ENCODE measurements at regions not wholly inside any gene's neighbourhood (a gene's known extent, or its start where the extent isn't known, plus 50 kb on each side); places are given as distances from the start of the nearest gene placed in this dataset.

GRCh38 chr17:77435272-77436057 is 294.7 kb downstream of the SEC14L1 start:
- Histone ChIP-seq H3K27ac (peak overlapping the region; percentile 2; the same call in 1 of the 2 replicates), H3K36me3 (no peaks in the 10 kb centered on the region), H3K4me1 (peaks cover 80% of the 10 kb centered on the region), H3K27me3 (no peaks in the 10 kb centered on the region), H3K9me3 (replicated peaks) (no peaks in the 10 kb centered on the region), H3K4me3 (no peak overlapping the region)
- DNase-seq, result no peak

GRCh38 chr17:77436058-77436442 is 295.3 kb downstream of the SEC14L1 start:
- peak; percentile 96 to 98 for DNase-seq
- Histone ChIP-seq H3K4me1 (peaks cover 86% of the 10 kb centered on the region), H3K36me3 (no peaks in the 10 kb centered on the region), H3K27me3 (no peaks in the 10 kb centered on the region), H3K9me3 (replicated peaks) (no peaks in the 10 kb centered on the region), H3K4me3 (no peak overlapping the region), H3K27ac (peak overlapping the region; percentile 2; the same call in 1 of the 2 replicates)

- H3K36me3 ChIP-seq, result no peaks in the 10 kb centered on the region
- no peaks in the 10 kb centered on the region for H3K27me3 ChIP-seq
- peak overlapping the region; percentile 46 for H3K27ac ChIP-seq
- H3K4me3 ChIP-seq, result no peak overlapping the region
- H3K4me1 ChIP-seq, result peaks cover 90% of the 10 kb centered on the region
- no peaks in the 10 kb centered on the region for H3K9me3 ChIP-seq (replicated peaks)
- no peak for DNase-seq
These were observed 295.7 kb downstream of the SEC14L1 start for GRCh38 chr17:77436481-77436880.

GRCh38 chr17:77437017-77437416 is 296.2 kb downstream of the SEC14L1 start:
- H3K36me3 ChIP-seq, result no peaks in the 10 kb centered on the region
- no peak overlapping the region for H3K4me3 ChIP-seq
- no peaks in the 10 kb centered on the region for H3K27me3 ChIP-seq
- peaks cover 96% of the 10 kb centered on the region for H3K4me1 ChIP-seq
- DNase-seq, result peak; percentile 86 to 95
- peak overlapping the region; percentile 46 for H3K27ac ChIP-seq
- H3K9me3 ChIP-seq (replicated peaks), result no peaks in the 10 kb centered on the region

- no peaks in the 10 kb centered on the region for H3K27me3 ChIP-seq
- H3K4me3 ChIP-seq, result no peak overlapping the region
- no peaks in the 10 kb centered on the region for H3K36me3 ChIP-seq
- no peaks in the 10 kb centered on the region for H3K9me3 ChIP-seq (replicated peaks)
- no peak for DNase-seq
- H3K4me1 ChIP-seq, result peaks cover 90% of the 10 kb centered on the region
- H3K27ac ChIP-seq, result no peak overlapping the region
These were observed 297.0 kb downstream of the SEC14L1 start for GRCh38 chr17:77437747-77438146.

GRCh38 chr17:77438241-77439188 is 297.7 kb downstream of the SEC14L1 start:
- peaks cover 83% of the 10 kb centered on the region for H3K4me1 ChIP-seq

GRCh38 chr17:77439189-77440018 is 298.6 kb downstream of the SEC14L1 start:
- no peaks in the 10 kb centered on the region for H3K27me3 ChIP-seq
- H3K4me3 ChIP-seq, result no peak overlapping the region
- DNase-seq, result peak in 1 of 2 experiments; percentile 57
- H3K4me1 ChIP-seq, result peaks cover 77% of the 10 kb centered on the region
- H3K27ac ChIP-seq, result peak overlapping the region; percentile 81
- H3K9me3 ChIP-seq (replicated peaks), result no peaks in the 10 kb centered on the region
- no peaks in the 10 kb centered on the region for H3K36me3 ChIP-seq

More at GRCh38 chr17:77438241-77439188, 297.7 kb downstream of the SEC14L1 start:
- Histone ChIP-seq H3K27ac (no peak overlapping the region), H3K9me3 (replicated peaks) (no peaks in the 10 kb centered on the region), H3K4me3 (no peak overlapping the region), H3K27me3 (no peaks in the 10 kb centered on the region), H3K36me3 (no peaks in the 10 kb centered on the region)
- peak in 1 of 2 experiments; percentile 38 for DNase-seq

- no peaks in the 10 kb centered on the region for H3K9me3 ChIP-seq (replicated peaks)
- DNase-seq, result peak; percentile 92 to 96
These were observed 299.8 kb downstream of the SEC14L1 start for GRCh38 chr17:77440560-77440981.

GRCh38 chr17:77441130-77441920 is 300.6 kb downstream of the SEC14L1 start:
- no peaks in the 10 kb centered on the region for H3K9me3 ChIP-seq (replicated peaks)
- H3K27me3 ChIP-seq, result no peaks in the 10 kb centered on the region
- peak overlapping the region; percentile 81 for H3K27ac ChIP-seq
- peak; percentile 70 to 86 for DNase-seq
- no peak overlapping the region for H3K4me3 ChIP-seq
- H3K4me1 ChIP-seq, result peaks cover 66% of the 10 kb centered on the region
- H3K36me3 ChIP-seq, result no peaks in the 10 kb centered on the region

More at GRCh38 chr17:77440560-77440981, 299.8 kb downstream of the SEC14L1 start:
- H3K27me3 ChIP-seq, result no peaks in the 10 kb centered on the region
- peaks cover 71% of the 10 kb centered on the region for H3K4me1 ChIP-seq
- H3K36me3 ChIP-seq, result no peaks in the 10 kb centered on the region
- H3K27ac ChIP-seq, result peak overlapping the region; percentile 81
- H3K4me3 ChIP-seq, result no peak overlapping the region

GRCh38 chr17:77441940-77442339 is 301.2 kb downstream of the SEC14L1 start:
- H3K27me3 ChIP-seq, result no peaks in the 10 kb centered on the region
- peaks cover 59% of the 10 kb centered on the region for H3K4me1 ChIP-seq
- H3K27ac ChIP-seq, result peak overlapping the region; percentile 81
- H3K36me3 ChIP-seq, result no peaks in the 10 kb centered on the region
- no peak for DNase-seq
- H3K4me3 ChIP-seq, result no peak overlapping the region
- H3K9me3 ChIP-seq (replicated peaks), result no peaks in the 10 kb centered on the region

GRCh38 chr17:77442976-77443747 is 302.4 kb downstream of the SEC14L1 start:
- no peaks in the 10 kb centered on the region for H3K36me3 ChIP-seq
- no peak for DNase-seq
- no peaks in the 10 kb centered on the region for H3K9me3 ChIP-seq (replicated peaks)
- H3K4me1 ChIP-seq, result peaks cover 47% of the 10 kb centered on the region
- H3K4me3 ChIP-seq, result no peak overlapping the region
- no peak overlapping the region for H3K27ac ChIP-seq
- H3K27me3 ChIP-seq, result no peaks in the 10 kb centered on the region

- Histone ChIP-seq H3K9me3 (replicated peaks) (no peaks in the 10 kb centered on the region), H3K27me3 (no peaks in the 10 kb centered on the region), H3K4me1 (peaks cover 41% of the 10 kb centered on the region), H3K36me3 (no peaks in the 10 kb centered on the region), H3K4me3 (no peak overlapping the region), H3K27ac (no peak overlapping the region)
- no peak for DNase-seq
These were observed 303.0 kb downstream of the SEC14L1 start for GRCh38 chr17:77443748-77444260.

- Histone ChIP-seq H3K9me3 (replicated peaks) (no peaks in the 10 kb centered on the region), H3K4me3 (no peak overlapping the region), H3K27ac (no peak overlapping the region), H3K36me3 (no peaks in the 10 kb centered on the region), H3K4me1 (peaks cover 37% of the 10 kb centered on the region), H3K27me3 (no peaks in the 10 kb centered on the region)
- DNase-seq, result peak in 1 of 2 experiments; percentile 51
These were observed 303.8 kb downstream of the SEC14L1 start for GRCh38 chr17:77444628-77444983.
